ENCODE measurements at regions not wholly inside any gene's neighbourhood (a gene's known extent, or its start where the extent isn't known, plus 50 kb on each side); places are given as distances from the start of the nearest gene placed in this dataset.

GRCh38 chr4:23943478-23943877 lies 53.6 kb upstream of the PPARGC1A start:
- Histone ChIP-seq H3K4me3 (no peak overlapping the region), H3K27ac (no peak overlapping the region), H3K27me3 (no peaks in the 10 kb centered on the region), H3K4me1 (no peaks in the 10 kb centered on the region), H3K36me3 (no peaks in the 10 kb centered on the region), H3K9me3 (no peaks in the 10 kb centered on the region)
- intact Hi-C loops (cut with DNase I): no loop called here
- no peak for TF ChIP-seq CTCF (IDR thresholded peaks at IDR 0.05)
- no peak for ATAC-seq
- DNase-seq: no peak

GRCh38 chr4:23942471-23942870 lies 52.6 kb upstream of the PPARGC1A start:
- Histone ChIP-seq H3K27ac (no peak overlapping the region), H3K27me3 (no peaks in the 10 kb centered on the region), H3K4me1 (no peaks in the 10 kb centered on the region), H3K4me3 (no peak overlapping the region), H3K36me3 (no peaks in the 10 kb centered on the region), H3K9me3 (no peaks in the 10 kb centered on the region)
- intact Hi-C loops (cut with DNase I): no loop called here
- DNase-seq (no peak), ATAC-seq (no peak)
- no peak for TF ChIP-seq CTCF (IDR thresholded peaks at IDR 0.05)
